T-helper 22 cell (primary cell): ENCODE measurements at regions not wholly inside any gene's neighbourhood (a gene's known extent, or its start where the extent isn't known, plus 50 kb on each side); places are given as distances from the start of the nearest gene placed in this dataset.
"Not testable (repeated sequence)": the region's sequence is repeated elsewhere in the genome, so short reads cannot be mapped to it uniquely, and the experiment has no call there.

ENCODE experiments used
- DNase-seq: peaks from one replicate; pipeline ENCODE4 v3.0.0-alpha.2; 2020; ENCODE audit warnings: low read depth

- DNase-seq = no peak
Observed at GRCh38 chr1:65062339-65062738, 85.7 kb upstream of the AK4 start.

DNA sequence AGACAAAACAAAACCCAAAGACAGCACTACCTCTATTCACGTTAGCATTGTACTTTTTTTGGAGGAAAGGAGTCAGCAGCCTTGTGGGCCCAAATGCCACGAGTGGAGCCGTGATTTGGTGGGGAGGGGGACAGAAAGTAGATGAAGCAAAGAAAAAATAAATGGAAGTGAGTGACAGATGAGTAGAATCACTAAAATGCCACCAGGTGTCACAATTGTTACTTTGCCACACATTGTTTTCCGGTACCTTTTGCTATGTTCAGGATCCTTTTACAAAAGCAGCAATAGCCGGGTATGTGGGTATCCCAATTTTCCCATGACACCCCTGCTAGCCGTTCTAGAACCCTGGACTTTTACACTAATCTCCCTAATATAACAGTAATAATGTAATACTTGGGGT is 85.0 kb upstream of the AK4 start:
- DNase-seq = no peak

GRCh38 chr1:65064981-65065380 is 83.0 kb upstream of the AK4 start:
- no peak for DNase-seq

DNA sequence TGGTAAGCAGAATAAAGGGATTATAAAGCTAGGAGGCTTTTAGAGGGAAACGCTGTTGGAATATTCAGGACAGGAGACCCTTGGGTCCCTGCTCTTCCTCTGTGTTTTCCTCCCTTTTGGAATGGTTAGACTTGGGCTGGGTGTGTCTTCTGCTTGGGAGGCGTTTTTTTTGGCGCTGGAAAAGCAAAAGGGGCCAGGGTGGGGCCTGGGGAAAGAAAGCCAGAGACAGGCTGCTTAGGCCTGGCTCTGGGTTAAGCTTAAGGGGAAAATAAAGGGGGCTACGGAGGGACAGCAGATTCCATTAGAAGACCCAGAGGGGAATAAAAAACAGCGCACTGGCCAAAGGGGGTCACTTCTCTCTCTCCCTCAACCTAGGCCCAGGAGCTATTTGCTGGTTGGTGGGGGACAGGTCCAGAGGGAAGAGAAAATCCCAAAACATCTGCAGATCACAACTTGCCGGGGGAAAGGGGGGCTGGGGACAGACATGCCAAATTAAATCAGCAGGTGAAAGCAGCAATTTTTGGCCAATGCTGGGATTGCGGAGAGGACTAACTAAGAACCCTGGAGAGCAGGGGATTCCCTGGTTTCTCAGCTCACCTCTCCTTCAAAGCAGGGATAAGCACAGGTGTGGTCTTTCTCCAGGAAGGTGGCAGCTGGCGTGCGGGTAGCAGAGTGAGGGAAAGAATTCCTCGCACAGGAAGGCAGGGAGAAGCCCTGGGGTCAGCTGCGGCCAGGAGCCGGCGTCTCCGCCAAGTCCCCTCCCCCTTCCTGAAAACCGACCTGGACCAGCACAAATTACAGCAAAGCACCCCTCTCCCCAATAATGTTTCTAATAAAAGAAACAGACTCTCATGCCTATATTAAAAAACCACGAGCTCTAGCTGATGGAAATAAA is 82.2 kb upstream of the AK4 start:
- no peak for DNase-seq

GRCh38 chr1:65066419-65066765 is 81.6 kb upstream of the AK4 start:
- DNase-seq = no peak

DNA sequence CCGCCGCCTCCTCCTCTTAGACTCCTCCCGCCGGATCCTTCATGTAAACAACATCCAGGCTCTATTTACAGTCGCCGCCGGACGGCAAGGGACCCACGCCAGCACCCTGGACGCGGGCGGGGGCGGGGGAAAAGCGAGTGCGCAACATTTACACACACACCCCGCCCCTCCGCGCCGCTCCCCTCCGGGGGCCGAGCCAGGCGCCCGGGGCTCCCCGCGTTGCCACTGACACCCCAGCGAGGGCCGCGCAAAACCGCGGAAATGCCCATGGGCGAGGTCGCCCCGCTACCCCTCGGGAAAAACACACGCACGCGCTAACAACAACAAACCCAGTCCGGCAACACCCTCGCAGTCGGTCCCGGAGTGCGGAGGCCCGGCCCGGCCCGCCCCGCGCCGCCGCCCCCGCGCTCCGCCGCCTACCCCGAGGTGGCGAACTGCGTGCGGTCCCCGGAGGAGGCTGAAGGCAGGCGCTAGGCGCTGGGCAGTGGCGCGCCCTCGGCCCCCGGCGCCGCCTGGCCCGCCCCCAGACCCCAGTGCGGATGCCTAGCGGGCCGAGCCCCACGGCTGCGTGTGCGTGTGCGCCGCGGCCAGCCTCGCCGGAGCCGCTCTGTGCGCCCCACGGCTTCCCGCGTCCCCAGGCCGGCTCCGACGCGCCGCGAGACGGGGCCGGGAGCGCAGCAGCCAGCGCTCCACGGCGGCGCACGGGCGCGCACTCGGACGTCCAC is 81.1 kb upstream of the AK4 start:
- peak; percentile 69 for DNase-seq

DNA sequence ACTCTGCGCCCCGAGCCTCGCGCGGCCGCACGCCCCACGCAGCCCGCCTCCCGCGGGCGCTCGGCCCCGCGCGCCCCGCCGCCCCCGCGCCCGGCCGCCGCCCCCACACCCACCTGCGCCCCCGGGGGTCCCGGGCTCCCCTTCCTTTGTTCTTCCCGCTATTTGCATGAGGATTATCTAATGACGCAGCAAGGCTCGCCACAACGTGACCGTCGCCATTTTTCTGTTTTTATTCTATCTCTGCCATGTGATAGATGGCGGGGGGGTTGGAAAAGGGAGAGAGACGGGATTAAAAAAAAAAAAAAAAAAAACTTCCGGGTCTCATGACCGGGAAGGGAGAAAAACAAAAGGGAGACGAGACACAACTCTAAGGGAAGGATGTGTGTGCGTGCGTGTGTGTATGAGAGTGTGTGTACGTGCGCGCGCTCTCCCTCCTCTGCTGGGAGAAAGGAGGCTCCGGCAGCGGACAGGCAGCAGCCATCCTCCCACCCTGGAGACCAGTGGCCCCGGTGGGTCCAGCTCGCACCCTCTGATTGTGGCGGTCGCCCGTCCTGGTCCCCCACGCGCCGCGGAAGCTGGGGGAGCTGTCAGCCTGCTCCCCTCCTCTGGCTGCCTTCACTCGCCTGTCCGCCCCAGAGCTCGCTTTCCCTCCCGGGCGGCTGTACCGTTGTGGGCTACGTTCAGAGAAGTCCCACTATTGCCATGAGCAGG is 80.4 kb upstream of the AK4 start:
- DNase-seq = peak; percentile 33

GRCh38 chr1:65068202-65069010 is 79.6 kb upstream of the AK4 start:
- DNase-seq = no peak

DNA sequence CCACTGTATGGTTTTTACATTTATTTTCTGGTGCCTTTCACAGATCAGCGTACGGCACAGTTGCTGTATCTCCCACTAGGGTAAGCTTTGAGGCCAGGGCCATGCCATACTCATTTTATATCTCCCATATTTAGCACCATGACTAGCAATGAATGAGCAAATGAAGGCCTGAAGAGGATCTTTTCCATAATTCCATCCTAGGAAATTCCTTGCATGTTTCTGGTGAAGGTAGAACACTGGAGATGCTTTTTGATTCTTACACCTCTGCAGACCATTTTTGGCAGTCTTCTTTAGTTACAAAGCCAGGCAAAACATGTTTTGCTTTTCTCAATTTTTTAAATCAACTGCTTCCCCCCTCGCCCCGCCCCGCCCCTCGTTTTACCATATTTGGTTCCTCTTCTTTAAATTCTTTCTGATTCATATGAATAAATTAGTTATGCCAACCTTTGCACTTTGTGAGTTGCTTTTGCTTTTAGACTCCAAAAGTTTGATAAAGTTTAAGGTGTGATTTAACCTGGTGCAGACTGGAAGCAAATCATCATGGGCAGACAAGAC is 78.9 kb upstream of the AK4 start:
- DNase-seq = peak; percentile 4

DNA sequence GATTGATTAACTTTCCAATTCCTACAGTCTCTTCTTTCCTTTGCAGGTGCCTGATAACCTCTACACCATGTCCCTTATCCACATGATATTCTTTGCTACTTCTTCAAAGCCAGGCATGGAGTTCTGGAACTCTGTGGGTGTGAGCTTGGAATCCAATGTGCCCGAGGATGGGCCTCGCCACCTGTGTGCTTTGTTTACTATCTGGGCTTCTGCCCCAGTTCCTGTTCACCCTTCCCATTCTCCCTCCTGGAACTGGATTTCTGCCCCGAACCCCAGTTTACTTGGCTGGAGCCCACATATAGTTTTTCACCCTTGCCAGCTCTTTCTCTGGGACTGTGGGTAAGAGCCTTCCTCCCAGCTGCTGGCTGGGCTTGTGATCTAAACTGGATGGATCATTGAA is 75.2 kb upstream of the AK4 start:
- DNase-seq = no peak

DNA sequence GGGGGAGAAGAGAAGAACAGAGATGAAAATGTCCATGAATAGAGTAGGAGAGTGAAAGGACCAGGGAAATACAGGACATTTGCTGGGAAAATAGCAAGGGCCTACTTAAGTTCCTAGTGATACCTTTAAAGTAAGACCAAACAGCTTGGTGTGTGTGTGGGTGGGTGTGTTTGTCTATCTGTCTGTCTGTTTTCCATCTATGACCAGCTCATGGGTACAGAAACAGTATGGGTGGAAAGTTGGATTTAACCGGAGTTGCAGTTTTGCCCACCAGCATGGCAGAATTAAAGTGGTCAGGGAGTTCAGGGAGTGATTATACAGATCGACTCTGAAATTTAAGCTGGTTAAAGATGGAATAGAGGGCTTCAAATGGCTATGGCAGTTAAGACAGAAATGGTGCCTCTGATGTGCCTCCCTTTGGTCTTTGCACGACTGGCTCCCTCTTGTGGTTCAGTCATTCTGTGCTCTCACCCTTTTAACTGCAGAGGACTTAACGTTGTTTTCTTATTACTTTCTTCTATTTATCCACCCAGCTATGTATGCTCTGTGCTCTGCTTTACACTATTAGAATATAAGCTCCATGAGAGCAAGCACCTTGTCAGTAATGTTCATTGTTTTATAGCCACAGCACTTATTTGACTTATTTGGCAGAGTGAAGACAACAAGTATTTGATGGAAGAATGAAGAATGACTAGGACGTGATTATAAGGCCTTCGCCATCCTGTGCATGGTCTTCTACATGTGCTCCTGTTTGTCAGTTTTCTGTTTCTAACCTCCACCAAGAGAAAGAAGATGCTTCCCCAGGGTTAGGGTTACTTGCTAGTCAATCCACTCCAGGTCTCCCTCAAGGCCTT is 72.7 kb upstream of the AK4 start:
- DNase-seq = peak; percentile 41

GRCh38 chr1:65077369-65077768 is 70.6 kb upstream of the AK4 start:
- DNase-seq = no peak

DNA sequence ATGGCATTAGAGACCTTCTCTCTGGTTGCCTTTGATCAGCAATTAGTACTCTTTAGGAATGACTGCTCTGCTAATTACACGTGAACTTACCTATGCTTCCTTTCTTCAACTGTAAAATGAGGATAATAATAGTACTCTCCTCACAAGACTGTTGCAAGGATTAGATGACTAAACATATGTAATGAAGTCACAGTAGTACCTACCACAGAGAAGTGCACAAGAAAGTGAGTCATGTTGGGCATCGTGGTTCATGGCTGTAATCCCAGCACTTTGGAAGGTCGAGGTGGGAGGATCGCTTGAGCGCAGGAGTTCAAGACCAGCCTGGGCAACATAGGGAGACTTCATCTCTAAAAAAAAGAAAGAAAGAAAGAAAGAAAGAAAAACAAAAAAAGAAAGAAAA is 68.1 kb upstream of the AK4 start:
- no peak for DNase-seq

GRCh38 chr1:65082346-65083040 is 65.5 kb upstream of the AK4 start:
- no peak for DNase-seq

DNA sequence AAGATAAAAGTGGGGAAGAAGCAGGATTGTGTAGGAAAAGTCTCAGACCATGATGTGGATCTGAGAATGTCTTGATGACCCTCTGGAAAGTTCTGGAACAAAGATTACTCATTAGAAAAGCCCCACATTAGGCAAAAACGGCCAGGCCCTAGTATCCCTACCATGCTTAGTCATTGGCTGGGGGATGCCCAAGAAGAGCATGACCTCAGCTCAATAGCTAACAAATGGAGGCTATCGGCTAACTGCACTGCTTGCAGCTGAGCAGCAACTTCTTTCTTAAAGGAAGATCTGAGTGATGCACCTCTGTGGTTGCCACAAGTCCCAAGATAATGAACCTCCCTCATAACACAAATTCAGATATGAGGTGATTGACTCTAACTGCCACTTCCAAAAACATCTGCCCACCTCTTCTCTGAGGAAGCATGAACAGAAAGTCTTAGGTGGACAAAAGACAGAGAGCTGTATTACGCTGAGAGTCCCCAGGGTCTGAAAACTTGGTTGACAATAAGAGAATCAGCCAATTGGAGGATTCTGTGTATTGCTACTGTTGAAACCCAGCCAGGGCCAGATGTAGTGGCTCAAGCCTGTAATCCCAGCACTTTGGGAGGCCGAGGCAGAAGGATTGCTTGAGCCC is 64.6 kb upstream of the AK4 start:
- DNase-seq = no peak

DNA sequence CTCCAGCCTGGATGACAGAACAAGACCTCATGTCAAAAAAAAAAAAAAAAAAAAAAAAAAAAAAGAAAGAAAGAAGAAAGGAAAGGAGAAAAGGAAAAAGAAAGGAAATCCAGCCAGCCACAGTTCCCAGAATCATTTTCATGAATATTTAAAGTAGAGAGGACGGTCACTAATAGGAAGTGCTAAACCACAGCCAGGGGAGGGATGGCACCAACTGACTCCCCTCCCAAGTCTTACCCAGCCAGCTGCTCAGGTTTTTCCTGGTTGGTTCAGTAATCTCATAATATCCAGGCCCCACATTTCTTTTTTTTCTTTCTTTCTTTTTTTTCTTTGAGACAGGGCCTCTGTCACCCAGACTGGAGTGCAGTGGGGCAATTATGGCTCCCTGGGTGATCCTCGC is 63.9 kb upstream of the AK4 start:
- no peak for DNase-seq

GRCh38 chr1:65087519-65087918 is 60.5 kb upstream of the AK4 start:
- not testable (repeated sequence) for DNase-seq

- DNase-seq = no peak
Observed at GRCh38 chr1:65090406-65090805, 57.6 kb upstream of the AK4 start.

- no peak for DNase-seq
Observed at GRCh38 chr1:65092691-65093090, 55.3 kb upstream of the AK4 start.

DNA sequence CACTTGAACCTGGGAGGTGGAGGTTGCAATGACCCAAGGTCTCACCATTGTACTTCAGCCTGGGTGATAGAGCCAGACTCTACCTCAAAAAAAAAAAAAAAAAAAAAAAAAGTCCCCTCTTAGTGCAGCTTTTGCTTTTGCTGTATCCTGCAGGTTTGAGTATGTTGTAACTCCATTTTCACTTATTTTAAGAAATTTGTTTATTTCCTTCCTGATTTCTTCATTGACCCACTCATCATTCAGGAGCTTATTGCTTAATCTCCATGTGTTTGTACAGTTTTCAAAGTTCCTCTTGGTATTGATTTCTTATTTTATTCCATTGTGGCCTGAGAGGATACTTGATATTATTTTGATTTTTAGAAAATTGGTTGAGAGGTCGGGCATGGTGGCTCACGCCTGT is 50.9 kb upstream of the AK4 start:
- DNase-seq = no peak
